ENCODE measurements at regions not wholly inside any gene's neighbourhood (a gene's known extent, or its start where the extent isn't known, plus 50 kb on each side); places are given as distances from the start of the nearest gene placed in this dataset.

- WGBS, result 81% methylated on average over 2 of the region's 2 CpGs
These were observed 737.0 kb downstream of the HDGFL1 start for GRCh38 chr6:23306251-23306950.

More at GRCh38 chr6:23306251-23306950, 737.0 kb downstream of the HDGFL1 start:
- Histone ChIP-seq H3K4me1 (ENCODE audit: control insufficient read depth in 4 of 4, insufficient read depth in 4 of 4, low read length in 3 of 4) (peaks cover 0 to 8% (median 3%) of the 10 kb centered on the region in 4 donors), H3K27ac (ENCODE audit: low read depth in 1 of 2, low read length in 2 of 2) (no peak overlapping the region), H3K36me3 (ENCODE audit: control insufficient read depth in 4 of 4, insufficient read depth in 3 of 4, low read depth in 1 of 4, low read length in 3 of 4) (no peaks in the 10 kb centered on the region), H3K9me3 (ENCODE audit: control insufficient read depth in 4 of 4, low read length in 3 of 4) (no peaks in the 10 kb centered on the region), H3K4me3 (ENCODE audit: low read depth in 1 of 3, low read length in 3 of 3) (no peak overlapping the region), H3K27me3 (ENCODE audit: control insufficient read depth in 4 of 4, insufficient read depth in 4 of 4, low read length in 3 of 4) (no peaks in the 10 kb centered on the region), H3K9ac (ENCODE audit: low read depth in 1 of 2, low read length in 2 of 2) (no peak overlapping the region)
- no peak for DNase-seq (ENCODE audit: low spot score)
- TF ChIP-seq EGR1 (IDR thresholded peaks at IDR 0.05; ENCODE audit: low read depth in 2 of 2) (no peak), RAD21 (IDR thresholded peaks at IDR 0.05) (no peak), ZBTB33 (IDR thresholded peaks at IDR 0.05) (no peak), CTCF (IDR thresholded peaks at IDR 0.05; ENCODE audit: low read depth, low read length, missing input control) (no peak), GABPA (IDR thresholded peaks at IDR 0.05 in 1 of 2, conservative IDR thresholded peaks at IDR 0.05 in 1 of 2) (no peak), FOXA2 (IDR thresholded peaks at IDR 0.05) (no peak), MAX (IDR thresholded peaks at IDR 0.05) (no peak), YY1 (IDR thresholded peaks at IDR 0.05) (no peak), ATF3 (IDR thresholded peaks at IDR 0.05) (no peak), HNF4A (conservative IDR thresholded peaks at IDR 0.05) (no peak), FOXA1 (IDR thresholded peaks at IDR 0.05) (no peak), SP1 (IDR thresholded peaks at IDR 0.05) (no peak), TAF1 (conservative IDR thresholded peaks at IDR 0.05) (no peak), JUND (IDR thresholded peaks at IDR 0.05) (no peak), REST (IDR thresholded peaks at IDR 0.05) (no peak), NR2F2 (IDR thresholded peaks at IDR 0.05) (no peak), RXRA (IDR thresholded peaks at IDR 0.05) (no peak), HNF4G (IDR thresholded peaks at IDR 0.05) (no peak)
